TTC549 (cell line): ENCODE measurements at regions not wholly inside any gene's neighbourhood (a gene's known extent, or its start where the extent isn't known, plus 50 kb on each side); places are given as distances from the start of the nearest gene placed in this dataset.
"Not testable (repeated sequence)": the region's sequence is repeated elsewhere in the genome, so short reads cannot be mapped to it uniquely, and the experiment has no call there.

Source experiments
- FAIRE-seq: peaks from 2 replicates; lab custom pipeline; 2012; peaks lifted over from hg19 to GRCh38; lab: Jason Lieb, UNC

- FAIRE-seq: no peak
Observed at GRCh38 chr14:43677581-43677980, 829.5 kb downstream of the FSCB start.

GRCh38 chr14:43674273-43674672 is 832.8 kb downstream of the FSCB start:
- no peak for FAIRE-seq

GRCh38 chr14:43671716-43672485 is 835.2 kb downstream of the FSCB start:
- no peak for FAIRE-seq

GRCh38 chr14:43669355-43669754 is 837.7 kb downstream of the FSCB start:
- no peak for FAIRE-seq

GRCh38 chr14:43665570-43666267 is 841.4 kb downstream of the FSCB start:
- FAIRE-seq: no peak

- FAIRE-seq: not testable (repeated sequence)
Observed at GRCh38 chr14:43655194-43655593, 851.9 kb downstream of the FSCB start.

GRCh38 chr14:43651896-43652295 is 855.2 kb downstream of the FSCB start:
- FAIRE-seq: no peak

- no peak for FAIRE-seq
Observed at GRCh38 chr14:43651185-43651787, 855.8 kb downstream of the FSCB start.

- FAIRE-seq: no peak
Observed at GRCh38 chr14:43649508-43649907, 857.6 kb downstream of the FSCB start.

- FAIRE-seq: no peak
Observed at GRCh38 chr14:43647302-43647701, 859.8 kb downstream of the FSCB start.

- FAIRE-seq: no peak
Observed at GRCh38 chr14:43640718-43641267, 866.3 kb downstream of the FSCB start.

- no peak for FAIRE-seq
Observed at GRCh38 chr14:43625294-43625693, 881.8 kb downstream of the FSCB start.

GRCh38 chr14:43621282-43621681 is 885.8 kb downstream of the FSCB start:
- FAIRE-seq: no peak

- FAIRE-seq: no peak
Observed at GRCh38 chr14:43595096-43595772, 911.8 kb downstream of the FSCB start.

- no peak for FAIRE-seq
Observed at GRCh38 chr14:43591776-43592175, 915.3 kb downstream of the FSCB start.

- no peak for FAIRE-seq
Observed at GRCh38 chr14:43587183-43587582, 919.9 kb downstream of the FSCB start.

GRCh38 chr14:43579671-43580070 is 927.4 kb downstream of the FSCB start:
- FAIRE-seq: no peak

- no peak for FAIRE-seq
Observed at GRCh38 chr14:43568022-43568421, 939.1 kb downstream of the FSCB start.

- no peak for FAIRE-seq
Observed at GRCh38 chr14:43548368-43548767, 958.7 kb downstream of the FSCB start.

- FAIRE-seq: not testable (repeated sequence)
Observed at GRCh38 chr14:43547596-43547995, 959.5 kb downstream of the FSCB start.

- no peak for FAIRE-seq
Observed at GRCh38 chr14:43541356-43541755, 965.7 kb downstream of the FSCB start.

- FAIRE-seq: no peak
Observed at GRCh38 chr14:43540948-43541347, 966.1 kb downstream of the FSCB start.

- FAIRE-seq: no peak
Observed at GRCh38 chr14:43539210-43539609, 967.9 kb downstream of the FSCB start.
